RCC 7860 (cell line): ENCODE measurements at regions not wholly inside any gene's neighbourhood (a gene's known extent, or its start where the extent isn't known, plus 50 kb on each side); places are given as distances from the start of the nearest gene placed in this dataset.
"Not testable (repeated sequence)": the region's sequence is repeated elsewhere in the genome, so short reads cannot be mapped to it uniquely, and the experiment has no call there.

Source experiments
- DNase-seq: peaks from one replicate; pipeline ENCODE4 v3.0.0-alpha.2; 2015; ENCODE audit warnings: low spot score
- FAIRE-seq: peaks from 2 replicates; lab custom pipeline; 2012; peaks lifted over from hg19 to GRCh38; lab: Jason Lieb, UNC

GRCh38 chr16:22436823-22437652, 62.6 kb upstream of the CDR2 start:
- FAIRE-seq: not testable (repeated sequence)
- DNase-seq: peak; percentile 46

GRCh38 chr16:22436326-22436822, 62.0 kb upstream of the CDR2 start:
- DNase-seq, FAIRE-seq: not testable (repeated sequence)

DNA sequence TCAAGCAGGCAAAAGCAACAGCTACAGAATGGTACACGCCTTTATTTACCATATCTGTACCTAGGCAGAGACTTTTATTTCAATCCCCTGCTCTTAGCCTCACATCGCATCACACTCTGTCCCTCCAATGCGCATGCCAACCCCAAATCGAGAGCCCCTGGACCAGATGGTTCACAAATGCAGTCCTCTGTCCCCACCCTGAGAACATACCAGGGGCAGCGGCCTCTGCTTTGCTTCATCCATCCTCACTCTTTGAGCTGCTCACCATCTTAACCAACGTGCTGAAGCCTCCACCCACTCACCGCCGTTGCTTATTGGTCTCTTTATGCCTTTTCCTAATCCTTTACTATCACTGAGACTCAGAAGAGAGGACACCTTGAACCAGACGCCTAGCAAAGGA, 56.9 kb upstream of the CDR2 start:
- FAIRE-seq, DNase-seq: not testable (repeated sequence)

GRCh38 chr16:22428654-22429053, 54.2 kb upstream of the CDR2 start:
- DNase-seq (no peak), FAIRE-seq (no peak)

- DNase-seq (no peak), FAIRE-seq (no peak)
Observed at GRCh38 chr16:22427556-22427955, 53.1 kb upstream of the CDR2 start.

- DNase-seq (no peak), FAIRE-seq (no peak)
Observed at GRCh38 chr16:22425847-22426246, 51.4 kb upstream of the CDR2 start.

DNA sequence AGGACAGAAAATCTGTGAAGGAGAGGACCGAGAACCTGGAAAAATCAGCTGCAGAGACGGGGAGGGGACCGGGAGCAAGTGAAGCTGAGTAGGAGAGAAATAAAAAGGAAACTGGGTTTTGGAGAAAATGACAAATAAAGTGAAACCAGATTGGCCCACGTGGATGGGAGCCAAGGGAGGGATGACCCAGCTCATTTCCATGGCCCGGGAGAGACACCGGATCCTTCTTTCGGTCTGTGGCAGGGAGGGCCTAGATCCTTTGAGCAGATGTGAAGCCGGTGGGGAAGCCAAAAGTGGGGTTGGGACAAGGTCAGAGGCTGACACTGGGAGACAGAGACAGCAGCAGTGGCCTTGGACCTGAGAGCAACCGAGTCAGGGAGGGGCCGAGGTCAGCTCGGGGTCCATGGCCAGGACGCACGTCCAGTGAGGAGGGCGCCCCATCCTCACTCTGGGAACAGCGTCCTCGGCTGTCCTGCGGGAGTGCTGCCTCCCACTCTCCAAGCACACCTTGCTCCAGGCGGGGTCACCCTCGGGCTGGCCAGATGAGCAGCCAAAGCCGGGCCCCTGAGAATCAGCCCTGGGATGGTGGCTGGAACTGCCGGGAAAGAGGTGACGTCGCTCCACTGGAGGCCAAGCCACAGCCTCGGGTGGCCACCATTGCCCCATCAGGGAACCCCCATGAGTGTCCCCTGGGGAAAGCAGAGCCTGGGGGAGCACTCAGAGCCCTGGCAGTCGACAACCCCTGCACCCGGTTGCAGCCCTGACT, 50.8 kb upstream of the CDR2 start:
- DNase-seq (no peak), FAIRE-seq (no peak)

DNA sequence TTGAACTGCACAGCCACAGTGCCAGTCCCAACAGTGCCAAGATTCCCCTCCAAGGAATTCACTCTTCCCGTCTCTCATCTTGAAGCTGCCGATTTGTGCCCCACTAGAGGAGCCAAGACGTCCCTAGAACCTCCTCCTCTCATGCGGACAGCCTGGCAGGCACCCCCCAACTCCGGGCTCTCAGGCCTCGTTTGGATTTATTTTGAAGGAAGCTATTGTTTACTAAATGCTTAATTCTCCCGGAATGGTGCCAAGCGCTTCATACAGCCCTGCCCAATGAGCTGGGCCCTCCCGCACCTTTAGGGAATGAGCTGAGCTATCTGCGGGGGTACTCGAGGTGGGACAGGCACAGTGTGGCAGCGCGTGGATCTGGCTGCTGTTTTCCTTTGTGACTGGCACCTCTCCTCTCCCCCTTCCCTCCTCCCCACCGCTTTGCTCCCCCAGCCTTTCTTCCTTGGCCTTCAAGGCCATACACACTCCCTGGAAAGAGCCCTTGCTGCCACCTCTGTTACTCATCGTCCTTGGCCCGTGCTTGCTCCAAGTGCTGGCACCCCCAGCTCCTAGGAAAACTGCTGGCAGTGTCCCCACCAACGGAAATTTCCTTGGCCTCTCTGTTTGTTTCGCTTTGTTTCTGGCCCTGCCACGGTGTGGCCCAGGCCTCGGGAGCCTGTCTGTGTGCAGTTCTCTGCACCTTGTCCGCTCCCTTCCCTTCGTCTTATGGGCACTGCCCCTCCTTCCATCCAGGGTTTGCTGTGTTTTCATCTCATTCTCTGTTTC, 49.9 kb upstream of the CDR2 start:
- FAIRE-seq (no peak), DNase-seq (no peak)
